ENCODE measurements at regions not wholly inside any gene's neighbourhood (a gene's known extent, or its start where the extent isn't known, plus 50 kb on each side); places are given as distances from the start of the nearest gene placed in this dataset.

GRCh38 chr18:33838054-33838453 is 260.0 kb downstream of the ASXL3 start:
- POLR2A ChIA-PET, result no interaction called here
- Histone ChIP-seq H3K36me3 (ENCODE audit: insufficient read depth, low read length) (no peaks in the 10 kb centered on the region), H3K4me1 (ENCODE audit: insufficient read depth, low read length) (no peaks in the 10 kb centered on the region), H3K9me3 (ENCODE audit: low read length) (no peaks in the 10 kb centered on the region), H3K4me3 (ENCODE audit: low read length) (no peak overlapping the region), H3K27ac (ENCODE audit: low read depth, low read length) (no peak overlapping the region), H3K27me3 (ENCODE audit: insufficient read depth, low read length, poor library complexity, severe bottlenecking) (no peaks in the 10 kb centered on the region)
- no peaks in the 10 kb centered on the region for H3K4me1 Mint-ChIP-seq
- H3K9me3 Mint-ChIP-seq, result peaks cover 12 to 35% (median 14%) of the 10 kb centered on the region in 5 donors
- DNase-seq, result no peak
- CTCF ChIA-PET, result no interaction called here
- no peak overlapping the region for H3K27ac Mint-ChIP-seq
- H3K27me3 Mint-ChIP-seq, result no peaks in the 10 kb centered on the region
- no peaks in the 10 kb centered on the region for H3K36me3 Mint-ChIP-seq
- H3K4me3 Mint-ChIP-seq, result no peak overlapping the region

GRCh38 chr18:33837191-33837590 is 259.2 kb downstream of the ASXL3 start:
- no peaks in the 10 kb centered on the region for H3K4me1 ChIP-seq (ENCODE audit: insufficient read depth, low read length)
- Mint-ChIP-seq H3K36me3 (no peaks in the 10 kb centered on the region), H3K27me3 (no peaks in the 10 kb centered on the region), H3K4me3 (no peak overlapping the region), H3K9me3 (peaks cover 11 to 28% (median 13%) of the 10 kb centered on the region in 5 donors), H3K27ac (no peak overlapping the region), H3K4me1 (no peaks in the 10 kb centered on the region)
- no peak overlapping the region for H3K27ac ChIP-seq (ENCODE audit: low read depth, low read length)
- no peak overlapping the region for H3K4me3 ChIP-seq (ENCODE audit: low read length)
- ChIA-PET CTCF (no interaction called here), POLR2A (no interaction called here)
- no peaks in the 10 kb centered on the region for H3K36me3 ChIP-seq (ENCODE audit: insufficient read depth, low read length)
- no peaks in the 10 kb centered on the region for H3K9me3 ChIP-seq (ENCODE audit: low read length)
- no peak for DNase-seq
- no peaks in the 10 kb centered on the region for H3K27me3 ChIP-seq (ENCODE audit: insufficient read depth, low read length, poor library complexity, severe bottlenecking)

- Mint-ChIP-seq H3K4me1 (no peaks in the 10 kb centered on the region), H3K27me3 (no peaks in the 10 kb centered on the region), H3K9me3 (peaks cover 13 to 31% (median 15%) of the 10 kb centered on the region in 5 donors)
Observed at GRCh38 chr18:33836564-33836963, 258.5 kb downstream of the ASXL3 start.

GRCh38 chr18:33835419-33835818 is 257.4 kb downstream of the ASXL3 start:
- peaks cover 15 to 35% (median 16%) of the 10 kb centered on the region in 5 donors for H3K9me3 Mint-ChIP-seq
- Histone ChIP-seq H3K27ac (ENCODE audit: low read depth, low read length) (no peak overlapping the region), H3K9me3 (ENCODE audit: low read length) (no peaks in the 10 kb centered on the region), H3K4me1 (ENCODE audit: insufficient read depth, low read length) (no peaks in the 10 kb centered on the region), H3K36me3 (ENCODE audit: insufficient read depth, low read length) (no peaks in the 10 kb centered on the region), H3K4me3 (ENCODE audit: low read length) (no peak overlapping the region), H3K27me3 (ENCODE audit: insufficient read depth, low read length, poor library complexity, severe bottlenecking) (no peaks in the 10 kb centered on the region)
- ChIA-PET CTCF (no interaction called here), POLR2A (no interaction called here)
- H3K4me3 Mint-ChIP-seq, result no peak overlapping the region
- no peaks in the 10 kb centered on the region for H3K36me3 Mint-ChIP-seq
- no peak overlapping the region for H3K27ac Mint-ChIP-seq
- no peaks in the 10 kb centered on the region for H3K4me1 Mint-ChIP-seq
- no peak for DNase-seq
- H3K27me3 Mint-ChIP-seq, result no peaks in the 10 kb centered on the region

More at GRCh38 chr18:33836564-33836963, 258.5 kb downstream of the ASXL3 start:
- H3K27ac ChIP-seq (ENCODE audit: low read depth, low read length), result no peak overlapping the region
- Mint-ChIP-seq H3K27ac (no peak overlapping the region), H3K4me3 (no peak overlapping the region), H3K36me3 (no peaks in the 10 kb centered on the region)
- ChIA-PET POLR2A (no interaction called here), CTCF (no interaction called here)
- H3K4me3 ChIP-seq (ENCODE audit: low read length), result no peak overlapping the region
- H3K27me3 ChIP-seq (ENCODE audit: insufficient read depth, low read length, poor library complexity, severe bottlenecking), result no peaks in the 10 kb centered on the region
- no peaks in the 10 kb centered on the region for H3K4me1 ChIP-seq (ENCODE audit: insufficient read depth, low read length)
- H3K9me3 ChIP-seq (ENCODE audit: low read length), result no peaks in the 10 kb centered on the region
- DNase-seq, result no peak
- no peaks in the 10 kb centered on the region for H3K36me3 ChIP-seq (ENCODE audit: insufficient read depth, low read length)

GRCh38 chr18:33833842-33834241 is 255.8 kb downstream of the ASXL3 start:
- Mint-ChIP-seq H3K9me3 (peaks cover 15 to 36% (median 16%) of the 10 kb centered on the region in 5 donors), H3K36me3 (no peaks in the 10 kb centered on the region), H3K4me1 (no peaks in the 10 kb centered on the region), H3K27ac (no peak overlapping the region), H3K4me3 (no peak overlapping the region), H3K27me3 (no peaks in the 10 kb centered on the region)
- Histone ChIP-seq H3K4me1 (ENCODE audit: insufficient read depth, low read length) (no peaks in the 10 kb centered on the region), H3K36me3 (ENCODE audit: insufficient read depth, low read length) (no peaks in the 10 kb centered on the region), H3K4me3 (ENCODE audit: low read length) (no peak overlapping the region), H3K27me3 (ENCODE audit: insufficient read depth, low read length, poor library complexity, severe bottlenecking) (no peaks in the 10 kb centered on the region), H3K9me3 (ENCODE audit: low read length) (no peaks in the 10 kb centered on the region), H3K27ac (ENCODE audit: low read depth, low read length) (no peak overlapping the region)
- CTCF ChIA-PET, result no interaction called here
- POLR2A ChIA-PET, result no interaction called here
- no peak for DNase-seq

GRCh38 chr18:33831424-33831823 is 253.4 kb downstream of the ASXL3 start:
- peaks cover 7 to 32% (median 13%) of the 10 kb centered on the region in 5 donors for H3K9me3 Mint-ChIP-seq
- Histone ChIP-seq H3K36me3 (ENCODE audit: insufficient read depth, low read length) (no peaks in the 10 kb centered on the region), H3K9me3 (ENCODE audit: low read length) (no peaks in the 10 kb centered on the region), H3K4me1 (ENCODE audit: insufficient read depth, low read length) (no peaks in the 10 kb centered on the region), H3K4me3 (ENCODE audit: low read length) (no peak overlapping the region), H3K27me3 (ENCODE audit: insufficient read depth, low read length, poor library complexity, severe bottlenecking) (no peaks in the 10 kb centered on the region), H3K27ac (ENCODE audit: low read depth, low read length) (no peak overlapping the region)
- H3K27me3 Mint-ChIP-seq, result no peaks in the 10 kb centered on the region
- no peaks in the 10 kb centered on the region for H3K4me1 Mint-ChIP-seq
- H3K36me3 Mint-ChIP-seq, result no peaks in the 10 kb centered on the region
- DNase-seq, result no peak
- H3K27ac Mint-ChIP-seq, result no peak overlapping the region
- H3K4me3 Mint-ChIP-seq, result no peak overlapping the region
- CTCF ChIA-PET, result no interaction called here
- POLR2A ChIA-PET, result no interaction called here

- Histone ChIP-seq H3K27ac (ENCODE audit: low read depth, low read length) (no peak overlapping the region), H3K9me3 (ENCODE audit: low read length) (no peaks in the 10 kb centered on the region), H3K27me3 (ENCODE audit: insufficient read depth, low read length, poor library complexity, severe bottlenecking) (no peaks in the 10 kb centered on the region), H3K4me1 (ENCODE audit: insufficient read depth, low read length) (no peaks in the 10 kb centered on the region), H3K4me3 (ENCODE audit: low read length) (no peak overlapping the region), H3K36me3 (ENCODE audit: insufficient read depth, low read length) (no peaks in the 10 kb centered on the region)
- CTCF ChIA-PET, result no interaction called here
- no peak overlapping the region for H3K27ac Mint-ChIP-seq
- no peaks in the 10 kb centered on the region for H3K36me3 Mint-ChIP-seq
- no peaks in the 10 kb centered on the region for H3K4me1 Mint-ChIP-seq
- POLR2A ChIA-PET, result no interaction called here
- H3K27me3 Mint-ChIP-seq, result no peaks in the 10 kb centered on the region
- H3K4me3 Mint-ChIP-seq, result no peak overlapping the region
- peaks cover 6 to 25% (median 12%) of the 10 kb centered on the region in 5 donors for H3K9me3 Mint-ChIP-seq
- DNase-seq, result no peak
Observed at GRCh38 chr18:33830213-33830612, 252.2 kb downstream of the ASXL3 start.

- Mint-ChIP-seq H3K4me1 (no peaks in the 10 kb centered on the region), H3K27ac (no peak overlapping the region), H3K4me3 (no peak overlapping the region), H3K27me3 (no peaks in the 10 kb centered on the region), H3K36me3 (no peaks in the 10 kb centered on the region), H3K9me3 (peaks cover 6 to 35% (median 7%) of the 10 kb centered on the region in 5 donors)
- no peaks in the 10 kb centered on the region for H3K27me3 ChIP-seq (ENCODE audit: insufficient read depth, low read length, poor library complexity, severe bottlenecking)
- no peaks in the 10 kb centered on the region for H3K4me1 ChIP-seq (ENCODE audit: insufficient read depth, low read length)
- no peak overlapping the region for H3K27ac ChIP-seq (ENCODE audit: low read depth, low read length)
- H3K36me3 ChIP-seq (ENCODE audit: insufficient read depth, low read length), result no peaks in the 10 kb centered on the region
- no peak overlapping the region for H3K4me3 ChIP-seq (ENCODE audit: low read length)
- H3K9me3 ChIP-seq (ENCODE audit: low read length), result no peaks in the 10 kb centered on the region
- POLR2A ChIA-PET, result no interaction called here
- CTCF ChIA-PET, result no interaction called here
- no peak for DNase-seq
Observed at GRCh38 chr18:33828949-33829348, 250.9 kb downstream of the ASXL3 start.

- H3K4me1 Mint-ChIP-seq, result no peaks in the 10 kb centered on the region
- Histone ChIP-seq H3K9me3 (ENCODE audit: low read length) (no peaks in the 10 kb centered on the region), H3K27me3 (ENCODE audit: insufficient read depth, low read length, poor library complexity, severe bottlenecking) (no peaks in the 10 kb centered on the region), H3K4me3 (ENCODE audit: low read length) (no peak overlapping the region), H3K27ac (ENCODE audit: low read depth, low read length) (no peak overlapping the region), H3K36me3 (ENCODE audit: insufficient read depth, low read length) (no peaks in the 10 kb centered on the region), H3K4me1 (ENCODE audit: insufficient read depth, low read length) (no peaks in the 10 kb centered on the region)
- H3K27ac Mint-ChIP-seq, result no peak overlapping the region
- H3K4me3 Mint-ChIP-seq, result no peak overlapping the region
- ChIA-PET CTCF (no interaction called here), POLR2A (no interaction called here)
- peaks cover 0 to 36% (median 6%) of the 10 kb centered on the region in 5 donors for H3K9me3 Mint-ChIP-seq
- H3K36me3 Mint-ChIP-seq, result no peaks in the 10 kb centered on the region
- H3K27me3 Mint-ChIP-seq, result no peaks in the 10 kb centered on the region
- no peak for DNase-seq
Observed at GRCh38 chr18:33826151-33826550, 248.1 kb downstream of the ASXL3 start.
